Karpas-422 (cell line): ENCODE measurements at regions not wholly inside any gene's neighbourhood (a gene's known extent, or its start where the extent isn't known, plus 50 kb on each side); places are given as distances from the start of the nearest gene placed in this dataset.

Experiments
- DNase-seq: peaks from one replicate; pipeline ENCODE4 v3.0.0-alpha.2; 2015
- H2AFZ ChIP-seq: fragments of 200-600 bp; sonication (generic); 2 replicates; pipeline ENCODE4 v1.6.1; 2014; ENCODE audit warnings: antibody characterized with exemption, low read length, mixed read lengths
- H3K27ac ChIP-seq: fragments of 200-600 bp; sonication (generic); 2 replicates; pipeline ENCODE4 v1.5.1; 2014; ENCODE audit warnings: mild to moderate bottlenecking, low read length, moderate library complexity
- H3K27me3 ChIP-seq: fragments of 200-600 bp; sonication (generic); 2 replicates; pipeline ENCODE4 v1.6.1; 2014; ENCODE audit warnings: low read length, mixed read lengths
- H3K36me3 ChIP-seq: fragments of 200-600 bp; sonication (generic); 2 replicates; pipeline ENCODE4 v1.6.1; 2014; ENCODE audit warnings: low read length, mixed read lengths; ENCODE audit not compliant: insufficient read depth
- H3K4me1 ChIP-seq: fragments of 200-600 bp; sonication (generic); 2 replicates; pipeline ENCODE4 v1.6.1; 2014; ENCODE audit warnings: mild to moderate bottlenecking, low read length, mixed read lengths
- H3K4me2 ChIP-seq: fragments of 200-600 bp; sonication (generic); 2 replicates; pipeline ENCODE4 v1.6.1; 2014; ENCODE audit warnings: low read length, low read depth, mild to moderate bottlenecking; ENCODE audit not compliant: poor library complexity, severe bottlenecking
- H3K4me3 ChIP-seq: fragments of 200-600 bp; sonication (generic); 2 replicates; pipeline ENCODE4 v1.5.1; 2014; ENCODE audit warnings: mild to moderate bottlenecking, antibody characterized with exemption, low read length, mixed read lengths
- H3K79me2 ChIP-seq: fragments of 200-600 bp; sonication (generic); 2 replicates; pipeline ENCODE4 v1.6.1; 2014; ENCODE audit warnings: mild to moderate bottlenecking, low read length, mixed read lengths
- H3K9ac ChIP-seq: fragments of 200-600 bp; sonication (generic); 2 replicates; pipeline ENCODE4 v1.6.0; 2014; ENCODE audit warnings: low read length
- H3K9me2 ChIP-seq: fragments of 200-600 bp; sonication (generic), shearing (Covaris generic); replicated peaks from 2 replicates; pipeline ENCODE4 v1.6.0; 2014; ENCODE audit warnings: mild to moderate bottlenecking, low read length, moderate library complexity; ENCODE audit not compliant: insufficient read depth
- H3K9me3 ChIP-seq: fragments of 300-700, 200-600 bp; sonication (generic); 2 replicates; pipeline ENCODE4 v1.6.1; 2014; ENCODE audit warnings: low read length, mixed read lengths
- H4K20me1 ChIP-seq: fragments of 200-600 bp; sonication (generic); 2 replicates; pipeline ENCODE4 v1.6.1; 2014; ENCODE audit warnings: mild to moderate bottlenecking, antibody characterized with exemption, low read length, low read depth; ENCODE audit not compliant: insufficient read depth

DNA sequence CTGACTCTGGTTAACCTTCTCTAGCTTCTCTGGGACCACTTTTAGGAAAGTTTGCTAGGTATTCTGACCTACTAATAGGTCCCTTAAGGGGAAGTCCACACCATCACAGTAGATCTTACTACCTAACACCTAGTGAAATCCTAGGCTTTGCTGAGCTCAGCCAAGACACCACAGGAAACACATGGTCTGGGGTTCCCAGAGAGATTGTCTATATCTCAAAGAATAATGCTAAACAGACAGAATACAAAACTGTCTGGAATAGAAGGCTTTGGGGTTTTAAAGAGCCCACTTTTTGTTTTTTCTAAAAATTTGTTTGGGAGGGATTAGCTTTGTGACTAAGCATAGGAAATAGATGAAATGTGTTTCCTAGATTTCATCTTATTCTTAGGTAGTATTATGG, 395.1 kb downstream of the ARHGEF28 start:
- Histone ChIP-seq H3K9me2 (no peaks in the 10 kb centered on the region), H3K27ac (no peak overlapping the region), H3K4me1 (no peaks in the 10 kb centered on the region), H3K27me3 (0 out of 2 replicates have a peak, but pooled peaks cover 2% of the 10 kb centered on the region), H3K36me3 (no peaks in the 10 kb centered on the region), H2AFZ (no peak overlapping the region), H3K4me2 (no peak overlapping the region), H3K79me2 (no peaks in the 10 kb centered on the region), H3K9ac (no peak overlapping the region), H3K4me3 (no peak overlapping the region), H3K9me3 (no peaks in the 10 kb centered on the region), H4K20me1 (no peaks in the 10 kb centered on the region)
- DNase-seq, result no peak

DNA sequence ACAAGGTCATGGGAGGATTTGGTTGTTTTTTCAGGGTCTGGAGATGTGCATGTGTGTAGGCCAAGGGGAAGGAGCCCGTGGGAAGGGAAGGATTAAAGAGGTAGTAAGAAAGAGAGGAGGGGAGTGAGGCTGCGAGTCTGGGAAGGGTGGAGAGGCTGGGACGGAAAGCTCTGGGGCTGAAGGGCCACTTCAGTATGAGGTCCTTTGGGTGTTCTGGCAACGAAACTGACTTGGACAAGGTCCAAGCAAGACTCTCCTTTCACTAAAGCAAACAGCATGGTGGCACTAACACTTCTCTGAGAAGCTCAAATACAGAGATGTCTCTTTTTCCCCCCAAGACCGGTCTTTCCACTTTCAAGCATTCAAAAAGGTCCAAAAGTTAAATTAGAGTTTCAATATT, 394.5 kb downstream of the ARHGEF28 start:
- H3K79me2 ChIP-seq, result no peaks in the 10 kb centered on the region
- no peak for DNase-seq
- H3K27ac ChIP-seq, result no peak overlapping the region
- H3K4me2 ChIP-seq, result no peak overlapping the region
- no peaks in the 10 kb centered on the region for H3K9me2 ChIP-seq
- H3K9ac ChIP-seq, result no peak overlapping the region
- 0 out of 2 replicates have a peak, but pooled peaks cover 2% of the 10 kb centered on the region for H3K27me3 ChIP-seq
- H3K9me3 ChIP-seq, result no peaks in the 10 kb centered on the region
- no peak overlapping the region for H3K4me3 ChIP-seq
- no peaks in the 10 kb centered on the region for H3K4me1 ChIP-seq
- no peaks in the 10 kb centered on the region for H3K36me3 ChIP-seq
- H2AFZ ChIP-seq, result no peak overlapping the region
- H4K20me1 ChIP-seq, result no peaks in the 10 kb centered on the region

DNA sequence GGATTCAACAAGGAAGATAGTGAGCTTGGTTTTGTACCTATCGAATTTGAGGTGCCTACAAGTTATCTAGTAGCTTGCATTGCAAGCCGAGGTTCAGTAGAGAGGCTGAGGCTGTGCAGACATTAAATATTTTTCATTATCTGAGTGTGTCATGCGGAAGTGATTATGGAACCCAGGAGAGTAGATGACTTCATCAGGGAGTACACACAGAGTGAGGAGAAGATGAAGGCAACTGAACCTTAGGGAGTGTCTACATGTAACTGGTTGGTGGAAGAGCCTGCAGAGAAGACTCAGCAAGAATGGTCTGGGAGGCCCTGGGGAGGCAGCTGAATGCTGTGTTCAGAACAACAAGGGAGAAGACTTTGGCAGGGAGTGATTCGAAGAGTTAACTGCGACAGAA, 393.9 kb downstream of the ARHGEF28 start:
- H3K4me3 ChIP-seq, result no peak overlapping the region
- no peaks in the 10 kb centered on the region for H3K4me1 ChIP-seq
- H3K4me2 ChIP-seq, result no peak overlapping the region
- no peaks in the 10 kb centered on the region for H4K20me1 ChIP-seq
- no peaks in the 10 kb centered on the region for H3K79me2 ChIP-seq
- H3K27ac ChIP-seq, result no peak overlapping the region
- H3K27me3 ChIP-seq, result no peaks in the 10 kb centered on the region
- H2AFZ ChIP-seq, result no peak overlapping the region
- no peak for DNase-seq
- no peak overlapping the region for H3K9ac ChIP-seq
- no peaks in the 10 kb centered on the region for H3K9me3 ChIP-seq
- no peaks in the 10 kb centered on the region for H3K9me2 ChIP-seq
- no peaks in the 10 kb centered on the region for H3K36me3 ChIP-seq

DNA sequence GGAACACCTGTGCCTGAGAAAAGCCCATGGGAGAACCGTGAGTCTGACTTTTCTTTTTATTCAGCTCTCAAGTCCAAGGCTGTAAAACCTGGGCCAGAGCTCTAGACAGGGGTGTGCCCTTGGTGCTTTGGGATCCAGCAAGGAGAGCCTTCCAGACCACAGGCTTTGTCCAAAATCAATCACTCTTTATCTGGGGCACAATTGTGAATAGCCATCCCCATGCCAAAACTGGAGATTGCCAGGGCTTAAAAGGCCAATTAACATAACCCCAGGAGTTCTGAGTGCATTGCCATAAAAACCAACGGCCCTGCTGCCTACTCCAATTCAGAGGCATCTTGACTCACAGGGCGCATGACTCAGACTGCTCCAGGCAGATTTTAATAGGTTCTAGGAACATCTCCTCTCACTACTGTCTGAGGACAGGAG, 391.8 kb downstream of the ARHGEF28 start:
- H2AFZ ChIP-seq, result no peak overlapping the region

DNA sequence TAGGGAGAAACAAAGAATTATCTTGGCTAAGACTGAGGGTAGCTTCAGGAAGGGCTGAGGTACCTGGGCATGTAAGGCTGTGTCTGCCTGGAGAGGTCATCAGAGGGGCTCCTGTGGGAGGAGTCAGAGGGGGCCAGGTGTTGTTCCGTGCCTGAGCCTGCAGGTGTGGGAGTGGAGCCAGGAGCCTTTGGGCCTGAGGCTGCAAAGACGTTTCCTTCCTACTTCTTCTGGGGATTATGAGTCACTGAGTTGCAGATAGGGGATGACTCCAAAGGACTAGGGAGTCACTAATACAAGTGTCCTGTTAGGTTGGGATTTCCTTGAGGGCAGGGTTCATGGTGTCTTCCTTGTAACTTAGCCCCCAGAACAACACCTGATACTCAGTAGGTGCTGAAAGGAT, 391.1 kb downstream of the ARHGEF28 start:
- Histone ChIP-seq H3K4me2 (no peak overlapping the region), H3K79me2 (no peaks in the 10 kb centered on the region), H2AFZ (no peak overlapping the region), H3K9me3 (no peaks in the 10 kb centered on the region), H3K9ac (no peak overlapping the region), H3K27me3 (no peaks in the 10 kb centered on the region), H4K20me1 (no peaks in the 10 kb centered on the region), H3K27ac (no peak overlapping the region), H3K9me2 (no peaks in the 10 kb centered on the region), H3K4me1 (no peaks in the 10 kb centered on the region), H3K4me3 (no peak overlapping the region), H3K36me3 (no peaks in the 10 kb centered on the region)
- DNase-seq, result no peak

More for the DNA sequence above, 391.8 kb downstream of the ARHGEF28 start:
- H3K27ac ChIP-seq, result no peak overlapping the region
- no peaks in the 10 kb centered on the region for H3K36me3 ChIP-seq
- no peak overlapping the region for H3K9ac ChIP-seq
- DNase-seq, result no peak
- no peak overlapping the region for H3K4me2 ChIP-seq
- H3K27me3 ChIP-seq, result no peaks in the 10 kb centered on the region
- H4K20me1 ChIP-seq, result no peaks in the 10 kb centered on the region
- H3K4me1 ChIP-seq, result no peaks in the 10 kb centered on the region
- H3K4me3 ChIP-seq, result no peak overlapping the region
- no peaks in the 10 kb centered on the region for H3K9me2 ChIP-seq
- H3K79me2 ChIP-seq, result no peaks in the 10 kb centered on the region
- H3K9me3 ChIP-seq, result no peaks in the 10 kb centered on the region

DNA sequence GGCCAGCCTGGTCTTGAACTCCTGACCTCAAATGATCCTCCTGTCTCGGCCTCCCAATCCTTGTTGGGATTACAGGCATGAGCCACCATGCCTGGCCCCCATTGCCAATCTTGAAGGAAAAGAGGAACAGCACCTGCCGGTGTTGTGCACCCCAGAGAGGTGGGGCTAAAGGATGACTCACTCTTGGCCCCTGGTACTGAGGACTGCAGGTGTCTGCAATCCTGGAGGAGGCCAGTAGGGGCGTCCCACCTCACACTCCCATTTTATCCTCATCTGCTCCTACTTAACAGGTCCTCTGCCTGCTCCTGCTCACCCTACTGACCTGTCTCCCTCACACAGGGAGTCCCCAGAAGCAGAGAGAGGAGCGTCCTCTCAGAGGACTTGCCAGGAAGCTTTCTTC, 390.4 kb downstream of the ARHGEF28 start:
- H3K4me3 ChIP-seq, result no peak overlapping the region
- DNase-seq, result peak; percentile 66
- no peak overlapping the region for H3K27ac ChIP-seq

DNA sequence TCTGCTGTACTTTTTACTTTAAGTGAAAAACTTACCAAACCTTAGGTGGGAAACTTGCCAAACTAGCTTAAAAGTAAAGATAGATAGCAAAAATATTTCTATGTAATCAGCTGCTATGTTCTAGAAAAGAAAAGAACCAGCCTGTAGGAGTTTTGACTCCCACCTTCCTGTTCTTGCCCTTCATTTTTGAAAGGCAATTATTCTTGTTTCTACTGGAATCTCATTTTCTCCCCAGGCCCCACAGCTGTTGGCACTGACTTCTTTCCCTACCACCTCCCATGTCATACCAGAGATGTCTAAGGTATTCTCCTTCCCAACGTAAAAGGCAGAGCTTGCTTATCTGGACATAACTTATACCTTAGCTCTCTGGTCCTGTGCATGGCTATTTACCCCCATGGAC, 389.7 kb downstream of the ARHGEF28 start:
- H3K4me1 ChIP-seq, result no peaks in the 10 kb centered on the region
- H3K4me3 ChIP-seq, result no peak overlapping the region
- no peaks in the 10 kb centered on the region for H3K79me2 ChIP-seq
- no peak overlapping the region for H3K9ac ChIP-seq
- no peaks in the 10 kb centered on the region for H3K9me3 ChIP-seq
- no peaks in the 10 kb centered on the region for H3K9me2 ChIP-seq
- H4K20me1 ChIP-seq, result no peaks in the 10 kb centered on the region
- no peaks in the 10 kb centered on the region for H3K27me3 ChIP-seq
- no peak overlapping the region for H3K27ac ChIP-seq
- H3K36me3 ChIP-seq, result no peaks in the 10 kb centered on the region
- no peak overlapping the region for H3K4me2 ChIP-seq
- H2AFZ ChIP-seq, result no peak overlapping the region
- no peak for DNase-seq

More for the DNA sequence above, 390.4 kb downstream of the ARHGEF28 start:
- no peaks in the 10 kb centered on the region for H3K79me2 ChIP-seq
- no peaks in the 10 kb centered on the region for H3K4me1 ChIP-seq
- no peaks in the 10 kb centered on the region for H3K27me3 ChIP-seq
- H3K36me3 ChIP-seq, result no peaks in the 10 kb centered on the region
- no peaks in the 10 kb centered on the region for H4K20me1 ChIP-seq
- H3K9me2 ChIP-seq, result no peaks in the 10 kb centered on the region
- H3K9me3 ChIP-seq, result no peaks in the 10 kb centered on the region
- no peak overlapping the region for H3K4me2 ChIP-seq
- H3K9ac ChIP-seq, result no peak overlapping the region
- no peak overlapping the region for H2AFZ ChIP-seq

DNA sequence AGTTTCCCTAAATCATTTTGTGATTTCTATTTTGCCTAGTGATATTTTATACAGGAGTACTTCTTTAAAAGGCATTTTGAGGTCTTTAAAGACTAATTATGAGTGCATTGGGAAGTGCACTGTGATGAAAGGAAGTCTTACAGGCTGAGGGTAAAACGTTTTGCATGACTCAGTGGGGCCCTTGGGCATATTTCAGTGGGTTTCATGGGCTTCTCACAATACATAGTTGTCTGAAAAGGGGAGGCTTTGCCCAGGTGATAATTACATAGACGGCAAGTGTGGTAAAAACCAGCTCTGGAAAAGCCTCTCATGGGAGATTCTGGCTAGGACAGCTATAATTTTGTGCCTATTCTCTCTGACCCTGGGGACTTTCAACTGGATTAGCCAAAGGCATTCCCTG, 387.2 kb downstream of the ARHGEF28 start:
- Histone ChIP-seq H3K4me2 (no peak overlapping the region), H3K9ac (no peak overlapping the region), H3K4me1 (no peaks in the 10 kb centered on the region), H3K4me3 (no peak overlapping the region), H3K27me3 (no peaks in the 10 kb centered on the region), H3K27ac (no peak overlapping the region), H4K20me1 (no peaks in the 10 kb centered on the region), H3K9me2 (no peaks in the 10 kb centered on the region), H3K79me2 (no peaks in the 10 kb centered on the region), H3K36me3 (no peaks in the 10 kb centered on the region), H2AFZ (no peak overlapping the region), H3K9me3 (no peaks in the 10 kb centered on the region)
- no peak for DNase-seq

DNA sequence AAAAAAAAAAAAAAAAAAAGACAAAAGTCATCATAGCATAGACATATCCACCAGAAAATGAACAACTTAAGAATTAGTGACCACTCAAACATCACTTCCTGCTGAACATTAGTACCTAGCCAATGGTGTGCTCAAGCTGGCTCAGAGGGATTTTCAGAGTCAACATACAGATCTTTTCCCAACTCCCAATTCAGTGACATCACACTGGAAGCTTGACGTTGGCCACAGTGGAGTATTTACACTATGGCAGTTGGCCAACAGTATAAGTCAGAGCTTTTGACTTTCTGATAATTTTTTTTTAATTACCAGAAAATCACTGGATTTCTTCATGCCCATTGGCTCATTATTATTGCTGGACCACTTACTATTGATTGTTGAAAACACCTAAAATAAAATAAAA, 383.5 kb downstream of the ARHGEF28 start:
- Histone ChIP-seq H3K9me2 (no peaks in the 10 kb centered on the region), H4K20me1 (no peaks in the 10 kb centered on the region), H3K4me3 (no peak overlapping the region), H3K27ac (no peak overlapping the region), H3K4me2 (no peak overlapping the region), H3K36me3 (no peaks in the 10 kb centered on the region), H3K9ac (no peak overlapping the region), H3K4me1 (no peaks in the 10 kb centered on the region), H3K9me3 (no peaks in the 10 kb centered on the region), H2AFZ (no peak overlapping the region), H3K27me3 (no peaks in the 10 kb centered on the region), H3K79me2 (no peaks in the 10 kb centered on the region)
- DNase-seq, result no peak
